Trophoblast cell (in vitro differentiated cells and primary cell): ENCODE measurements at regions not wholly inside any gene's neighbourhood (a gene's known extent, or its start where the extent isn't known, plus 50 kb on each side); places are given as distances from the start of the nearest gene placed in this dataset.

Experiments used
- DNase-seq, 2 donors: peaks; one replicate each; pipeline ENCODE4 v3.0.0-alpha.2; 2016
- H2AFZ ChIP-seq: 2 replicates; pipeline ENCODE4 v1.6.1; 2013; ENCODE audit warnings: low read length, moderate library complexity, mild to moderate bottlenecking; ENCODE audit not compliant: insufficient read depth, poor library complexity
- H2AK5ac ChIP-seq: 2 replicates; pipeline ENCODE4 v1.6.1; 2013; ENCODE audit warnings: mild to moderate bottlenecking, low read length
- H2BK120ac ChIP-seq: 2 replicates; pipeline ENCODE4 v1.6.1; 2013; ENCODE audit warnings: low read length, mild to moderate bottlenecking, moderate library complexity; ENCODE audit not compliant: insufficient read depth, poor library complexity
- H2BK12ac ChIP-seq: 2 replicates; pipeline ENCODE4 v1.6.1; 2013; ENCODE audit warnings: mild to moderate bottlenecking, low read length, moderate library complexity
- H2BK5ac ChIP-seq: 2 replicates; pipeline ENCODE4 v1.6.1; 2013; ENCODE audit warnings: low read length, low read depth, moderate library complexity, mild to moderate bottlenecking; ENCODE audit not compliant: poor library complexity
- H3K14ac ChIP-seq: 2 replicates; pipeline ENCODE4 v1.6.1; 2013; ENCODE audit warnings: mild to moderate bottlenecking, low read length
- H3K18ac ChIP-seq: 2 replicates; pipeline ENCODE4 v1.6.1; 2013; ENCODE audit warnings: mild to moderate bottlenecking, low read length
- H3K23ac ChIP-seq: 2 replicates; pipeline ENCODE4 v1.6.1; 2013; ENCODE audit warnings: low read length
- H3K27ac ChIP-seq: 2 replicates; pipeline ENCODE4 v1.5.1; 2013; ENCODE audit warnings: low read depth, mild to moderate bottlenecking, inconsistent platforms, low read length, moderate library complexity
- H3K27me3 ChIP-seq: 2 replicates; pipeline ENCODE4 v1.6.1; 2013; ENCODE audit warnings: inconsistent platforms, mild to moderate bottlenecking, low read length, moderate library complexity; ENCODE audit not compliant: insufficient read depth
- H3K36me3 ChIP-seq, 2 experiments: 1 replicate in 1 of 2; 2 replicates in 1 of 2; pipeline ENCODE4 v1.6.1; 2013; ENCODE audit warnings: low read length in 2 of 2, mild to moderate bottlenecking in 2 of 2, moderate library complexity in 1 of 2; ENCODE audit not compliant: insufficient read depth in 2 of 2, control insufficient read depth in 1 of 2
- H3K4ac ChIP-seq: 2 replicates; pipeline ENCODE4 v1.6.1; 2013; ENCODE audit warnings: low read depth, mild to moderate bottlenecking, low read length, moderate library complexity
- H3K4me1 ChIP-seq, 2 experiments: 1 replicate in 1 of 2; 2 replicates in 1 of 2; pipeline ENCODE4 v1.6.1; 2013; ENCODE audit warnings: low read length in 2 of 2, mild to moderate bottlenecking in 2 of 2, moderate library complexity in 1 of 2; ENCODE audit not compliant: insufficient read depth in 2 of 2, control insufficient read depth in 1 of 2
- H3K4me2 ChIP-seq: 2 replicates; pipeline ENCODE4 v1.6.1; 2013; ENCODE audit warnings: inconsistent platforms, mild to moderate bottlenecking, low read length, moderate library complexity
- H3K4me3 ChIP-seq: 2 replicates; pipeline ENCODE4 v1.5.1; 2013; ENCODE audit warnings: mild to moderate bottlenecking, low read depth, low read length, inconsistent platforms
- H3K79me1 ChIP-seq: one replicate; pipeline ENCODE4 v1.6.1; 2013; ENCODE audit warnings: low read length
- H3K79me2 ChIP-seq: 2 replicates; pipeline ENCODE4 v1.6.1; 2013; ENCODE audit warnings: low read length, mild to moderate bottlenecking; ENCODE audit not compliant: control insufficient read depth, insufficient read depth, poor library complexity
- H3K9ac ChIP-seq: 2 replicates; pipeline ENCODE4 v1.6.1; 2013; ENCODE audit warnings: mild to moderate bottlenecking, low read length
- H3K9me3 ChIP-seq: 2 replicates; pipeline ENCODE4 v1.6.1; 2013; ENCODE audit warnings: low read depth, mild to moderate bottlenecking, control low read depth, inconsistent platforms, low read length; ENCODE audit not compliant: insufficient read depth
- H4K12ac ChIP-seq: 2 replicates; pipeline ENCODE4 v1.6.1; 2013; ENCODE audit warnings: low read depth, mild to moderate bottlenecking, low read length, moderate library complexity
- H4K8ac ChIP-seq: 2 replicates; pipeline ENCODE4 v1.6.1; 2013; ENCODE audit warnings: low read depth, mild to moderate bottlenecking, low read length, moderate library complexity
- H4K91ac ChIP-seq: one replicate; pipeline ENCODE4 v1.6.1; 2013; ENCODE audit warnings: low read depth, mild to moderate bottlenecking, low read length, moderate library complexity
- whole genome bisulfite sequencing: extraction: QIAGEN DNeasy Blood & Tissue Kit; methylation state at CpG from one replicate; pipeline ENCODE4 v1.1.7; 2013; ENCODE audit warnings: missing lambda C conversion rate; ENCODE audit not compliant: insufficient read length, insufficient coverage; ENCODE audit errors: extremely low coverage; 5-methylcytosine and 5-hydroxymethylcytosine counted together

- Histone ChIP-seq H3K9ac (no peak overlapping the region), H2AK5ac (no peak overlapping the region), H3K79me1 (peaks cover 13% of the 10 kb centered on the region), H3K4ac (no peak overlapping the region), H4K12ac (no peak overlapping the region), H3K23ac (no peak overlapping the region), H2BK5ac (peak overlapping the region; percentile 55), H2BK12ac (peak overlapping the region; percentile 90), H3K14ac (peak overlapping the region; percentile 27), H3K18ac (no peak overlapping the region), H2AFZ (peak overlapping the region; percentile 44), H3K4me3 (no peak overlapping the region), H3K4me2 (no peak overlapping the region), H3K27me3 (no peaks in the 10 kb centered on the region), H3K4me1 (peaks cover 8 to 15% of the 10 kb centered on the region in 2 experiments), H3K79me2 (no peaks in the 10 kb centered on the region), H2BK120ac (peak overlapping the region; percentile 13), H4K91ac (peak overlapping the region; percentile 7), H3K27ac (peak overlapping the region; percentile 96), H3K9me3 (no peaks in the 10 kb centered on the region), H4K8ac (no peak overlapping the region), H3K36me3 (no peaks in the 10 kb centered on the region)
- no CpG with 5 or more reads among the region's 4 CpGs for WGBS
- DNase-seq = no peak
Observed at GRCh38 chr3:150061288-150062024, 90.8 kb upstream of the PFN2 start.

DNA sequence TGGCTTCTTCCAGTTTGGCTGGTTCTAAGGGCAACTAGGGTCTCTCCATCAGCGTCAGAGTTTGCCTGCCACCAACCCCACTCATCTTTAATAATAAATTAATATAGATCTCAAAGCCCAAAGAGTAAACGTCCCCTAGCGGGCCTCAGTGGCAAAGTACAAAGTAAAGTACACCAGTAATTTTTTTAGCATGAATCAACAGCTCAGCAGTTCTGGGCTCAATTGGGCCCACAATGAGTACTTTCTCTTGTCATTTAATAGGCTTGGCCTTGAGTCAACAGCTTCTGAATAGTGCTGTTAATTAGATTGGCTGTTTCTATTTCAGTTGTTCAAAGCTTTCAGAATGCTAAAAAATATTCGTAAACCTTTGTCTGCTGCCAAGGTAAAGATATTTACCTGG is 89.0 kb upstream of the PFN2 start:
- Histone ChIP-seq H3K79me2 (no peaks in the 10 kb centered on the region), H3K4me1 (peaks cover 8 to 15% of the 10 kb centered on the region in 2 experiments), H3K23ac (no peak overlapping the region), H4K8ac (no peak overlapping the region), H4K91ac (no peak overlapping the region), H2AFZ (no peak overlapping the region), H3K14ac (no peak overlapping the region), H2BK5ac (no peak overlapping the region), H3K9ac (no peak overlapping the region), H2AK5ac (no peak overlapping the region), H3K36me3 (no peaks in the 10 kb centered on the region), H3K79me1 (peaks cover 13% of the 10 kb centered on the region), H3K27ac (no peak overlapping the region), H2BK120ac (no peak overlapping the region), H3K4ac (no peak overlapping the region), H2BK12ac (peak overlapping the region; percentile 12), H3K4me2 (no peak overlapping the region), H3K4me3 (no peak overlapping the region), H3K9me3 (no peaks in the 10 kb centered on the region), H3K27me3 (no peaks in the 10 kb centered on the region), H3K18ac (no peak overlapping the region), H4K12ac (no peak overlapping the region)
- WGBS = no CpG with 5 or more reads among the region's 4 CpGs
- DNase-seq = no peak

DNA sequence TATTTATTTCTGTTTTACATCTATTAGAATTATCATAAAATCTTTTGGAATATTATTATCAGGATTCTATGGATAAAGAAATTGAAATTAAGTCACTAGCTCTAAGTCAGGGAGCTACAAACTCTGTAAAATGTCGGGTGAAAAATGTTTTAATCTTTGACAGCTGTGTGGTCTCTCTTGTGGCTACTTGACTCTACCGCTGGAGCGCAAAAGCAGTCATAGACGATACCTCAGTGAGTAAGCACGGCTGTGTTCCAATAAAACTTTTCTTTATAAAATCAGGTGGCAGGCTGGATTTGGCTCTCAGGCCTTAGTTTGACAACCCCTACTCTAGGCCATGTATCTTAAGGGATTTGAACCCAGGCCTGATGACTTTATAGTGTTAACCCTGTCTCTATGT is 88.5 kb upstream of the PFN2 start:
- Histone ChIP-seq H3K4me3 (no peak overlapping the region), H3K27ac (no peak overlapping the region), H3K9me3 (no peaks in the 10 kb centered on the region), H2BK120ac (no peak overlapping the region), H3K27me3 (no peaks in the 10 kb centered on the region), H3K4me1 (peaks cover 8 to 15% of the 10 kb centered on the region in 2 experiments), H3K23ac (no peak overlapping the region), H3K36me3 (no peaks in the 10 kb centered on the region), H2AK5ac (no peak overlapping the region), H3K79me1 (peaks cover 13% of the 10 kb centered on the region), H4K12ac (no peak overlapping the region), H2AFZ (no peak overlapping the region), H3K18ac (no peak overlapping the region), H2BK5ac (no peak overlapping the region), H4K91ac (no peak overlapping the region), H2BK12ac (peak overlapping the region; percentile 12), H3K9ac (no peak overlapping the region), H3K79me2 (no peaks in the 10 kb centered on the region), H3K4me2 (no peak overlapping the region), H3K4ac (no peak overlapping the region), H3K14ac (no peak overlapping the region), H4K8ac (no peak overlapping the region)
- DNase-seq = no peak
- no CpG with 5 or more reads among the region's 5 CpGs for WGBS

GRCh38 chr3:150057227-150057626 is 86.5 kb upstream of the PFN2 start:
- Histone ChIP-seq H3K36me3 (no peaks in the 10 kb centered on the region), H3K4me1 (peaks cover 5 to 10% of the 10 kb centered on the region in 2 experiments), H2BK120ac (no peak overlapping the region), H3K9ac (no peak overlapping the region), H2BK5ac (no peak overlapping the region), H3K4me3 (no peak overlapping the region), H4K8ac (no peak overlapping the region), H3K14ac (no peak overlapping the region), H3K79me2 (no peaks in the 10 kb centered on the region), H3K27ac (no peak overlapping the region), H2AK5ac (no peak overlapping the region), H3K9me3 (no peaks in the 10 kb centered on the region), H4K91ac (no peak overlapping the region), H3K18ac (no peak overlapping the region), H2BK12ac (no peak overlapping the region), H3K27me3 (no peaks in the 10 kb centered on the region), H3K4ac (no peak overlapping the region), H4K12ac (no peak overlapping the region), H2AFZ (no peak overlapping the region), H3K23ac (no peak overlapping the region), H3K4me2 (no peak overlapping the region), H3K79me1 (peaks cover 7% of the 10 kb centered on the region)
- WGBS = no CpG with 5 or more reads among the region's 4 CpGs
- DNase-seq = no peak
